Liver (tissue), 3 donors: ENCODE measurements at regions not wholly inside any gene's neighbourhood (a gene's known extent, or its start where the extent isn't known, plus 50 kb on each side); places are given as distances from the start of the nearest gene placed in this dataset.

Experiments used
- RAD21 ChIP-seq, 2 donors: IDR thresholded peaks; 2 replicates each; pipeline ENCODE4 v1.6.1; 2016; ENCODE audit warnings: antibody characterized with exemption in 2 of 2, mild to moderate bottlenecking in 2 of 2
- SP1 ChIP-seq: IDR thresholded peaks from 2 replicates; pipeline ENCODE4 v1.6.1; 2018; ENCODE audit warnings: antibody characterized with exemption, mild to moderate bottlenecking
- TAF1 ChIP-seq: conservative IDR thresholded peaks from 2 replicates; pipeline ENCODE4 v1.6.1; 2016; ENCODE audit warnings: antibody characterized with exemption, mild to moderate bottlenecking
- YY1 ChIP-seq: IDR thresholded peaks from 2 replicates; pipeline ENCODE4 v1.6.1; 2016; ENCODE audit warnings: antibody characterized with exemption, mild to moderate bottlenecking
- TF ChIP-seq, protein P1 (sequence below): fragments of 150-350 bp; IDR thresholded peaks from 2 replicates; pipeline ENCODE4 v1.5.1; 2017; ENCODE audit warnings: improper control_type of control experiment, low read depth, low read length; ENCODE audit not compliant: missing input control
- TF ChIP-seq, protein P2 (sequence below): IDR thresholded peaks from 2 replicates; pipeline ENCODE4 v1.6.1; 2016; ENCODE audit warnings: antibody characterized with exemption
- donor health status: healthy.
- donor health status: healthy.

DNA sequence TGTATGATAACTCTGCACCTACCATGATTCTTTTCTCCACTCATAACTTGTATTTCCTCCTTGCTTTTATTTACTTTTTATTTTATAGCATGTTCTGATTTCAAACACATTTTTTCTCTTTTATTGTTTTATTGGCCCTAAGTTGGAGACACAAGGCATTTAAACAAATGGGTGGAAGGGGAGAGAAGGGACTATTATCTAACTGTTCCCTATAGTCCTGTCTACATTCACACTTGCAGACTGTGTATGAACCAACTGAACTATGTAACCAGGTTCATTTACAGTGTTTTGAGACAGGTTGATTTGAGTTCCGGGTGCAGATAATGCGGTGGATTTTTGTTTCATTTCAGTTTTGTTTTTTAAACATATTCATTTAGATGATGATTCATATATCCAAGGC lies 830.6 kb upstream of the SEMA6A start:
- TF ChIP-seq SP1 = no peak
- TF ChIP-seq, protein P1, sequence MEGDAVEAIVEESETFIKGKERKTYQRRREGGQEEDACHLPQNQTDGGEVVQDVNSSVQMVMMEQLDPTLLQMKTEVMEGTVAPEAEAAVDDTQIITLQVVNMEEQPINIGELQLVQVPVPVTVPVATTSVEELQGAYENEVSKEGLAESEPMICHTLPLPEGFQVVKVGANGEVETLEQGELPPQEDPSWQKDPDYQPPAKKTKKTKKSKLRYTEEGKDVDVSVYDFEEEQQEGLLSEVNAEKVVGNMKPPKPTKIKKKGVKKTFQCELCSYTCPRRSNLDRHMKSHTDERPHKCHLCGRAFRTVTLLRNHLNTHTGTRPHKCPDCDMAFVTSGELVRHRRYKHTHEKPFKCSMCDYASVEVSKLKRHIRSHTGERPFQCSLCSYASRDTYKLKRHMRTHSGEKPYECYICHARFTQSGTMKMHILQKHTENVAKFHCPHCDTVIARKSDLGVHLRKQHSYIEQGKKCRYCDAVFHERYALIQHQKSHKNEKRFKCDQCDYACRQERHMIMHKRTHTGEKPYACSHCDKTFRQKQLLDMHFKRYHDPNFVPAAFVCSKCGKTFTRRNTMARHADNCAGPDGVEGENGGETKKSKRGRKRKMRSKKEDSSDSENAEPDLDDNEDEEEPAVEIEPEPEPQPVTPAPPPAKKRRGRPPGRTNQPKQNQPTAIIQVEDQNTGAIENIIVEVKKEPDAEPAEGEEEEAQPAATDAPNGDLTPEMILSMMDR = no peak
- TF ChIP-seq, protein P2, sequence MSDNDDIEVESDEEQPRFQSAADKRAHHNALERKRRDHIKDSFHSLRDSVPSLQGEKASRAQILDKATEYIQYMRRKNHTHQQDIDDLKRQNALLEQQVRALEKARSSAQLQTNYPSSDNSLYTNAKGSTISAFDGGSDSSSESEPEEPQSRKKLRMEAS = no peak
- no peak for TF ChIP-seq YY1
- no peak for TF ChIP-seq RAD21 (IDR thresholded peaks at IDR 0.05)
- no peak for TF ChIP-seq TAF1
